Esophagus squamous epithelium (tissue), 4 donors: ENCODE measurements at regions not wholly inside any gene's neighbourhood (a gene's known extent, or its start where the extent isn't known, plus 50 kb on each side); places are given as distances from the start of the nearest gene placed in this dataset.

Experiments used
- POLR2A ChIP-seq, 4 donors: fragments of 450-650 bp; IDR thresholded peaks; one replicate each; pipeline ENCODE4 v1.6.1; 2017; ENCODE audit warnings: antibody characterized with exemption in 4 of 4, mild to moderate bottlenecking in 4 of 4, moderate library complexity in 3 of 4
- TF ChIP-seq, protein P1 (sequence below), 6 experiments: fragments of 450-650 bp in 4 of 6; fragments of 200-600 bp in 2 of 6; sonication (generic) in 2 of 6; IDR thresholded peaks; one replicate each; pipeline ENCODE4 v1.5.1; 2016 to 2019; ENCODE audit warnings: antibody characterized with exemption in 6 of 6, mild to moderate bottlenecking in 4 of 6, moderate library complexity in 4 of 6

DNA sequence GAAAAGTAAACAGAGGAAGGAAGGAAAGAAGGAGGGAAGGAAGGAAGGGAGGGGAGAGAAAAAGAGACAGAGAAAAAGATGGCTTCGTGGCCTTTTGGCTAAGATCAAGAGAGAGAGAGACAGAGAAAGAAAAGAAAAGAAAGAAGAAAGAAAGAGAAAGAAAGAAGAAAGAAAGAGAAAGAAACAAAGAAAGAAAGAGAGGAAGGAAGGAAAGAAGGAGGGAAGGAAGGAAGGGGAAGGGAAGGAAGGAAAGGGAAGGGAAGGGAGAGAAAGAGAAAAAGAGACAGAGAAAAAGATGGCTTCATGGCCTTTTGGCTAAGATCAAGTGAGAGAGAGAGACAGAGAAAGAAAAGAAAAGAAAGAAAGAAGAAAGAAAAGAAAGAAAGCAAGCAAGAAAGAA lies 91.4 kb downstream of the PRLHR start:
- no peak for TF ChIP-seq POLR2A (IDR thresholded peaks at IDR 0.05)
- TF ChIP-seq, protein P1, sequence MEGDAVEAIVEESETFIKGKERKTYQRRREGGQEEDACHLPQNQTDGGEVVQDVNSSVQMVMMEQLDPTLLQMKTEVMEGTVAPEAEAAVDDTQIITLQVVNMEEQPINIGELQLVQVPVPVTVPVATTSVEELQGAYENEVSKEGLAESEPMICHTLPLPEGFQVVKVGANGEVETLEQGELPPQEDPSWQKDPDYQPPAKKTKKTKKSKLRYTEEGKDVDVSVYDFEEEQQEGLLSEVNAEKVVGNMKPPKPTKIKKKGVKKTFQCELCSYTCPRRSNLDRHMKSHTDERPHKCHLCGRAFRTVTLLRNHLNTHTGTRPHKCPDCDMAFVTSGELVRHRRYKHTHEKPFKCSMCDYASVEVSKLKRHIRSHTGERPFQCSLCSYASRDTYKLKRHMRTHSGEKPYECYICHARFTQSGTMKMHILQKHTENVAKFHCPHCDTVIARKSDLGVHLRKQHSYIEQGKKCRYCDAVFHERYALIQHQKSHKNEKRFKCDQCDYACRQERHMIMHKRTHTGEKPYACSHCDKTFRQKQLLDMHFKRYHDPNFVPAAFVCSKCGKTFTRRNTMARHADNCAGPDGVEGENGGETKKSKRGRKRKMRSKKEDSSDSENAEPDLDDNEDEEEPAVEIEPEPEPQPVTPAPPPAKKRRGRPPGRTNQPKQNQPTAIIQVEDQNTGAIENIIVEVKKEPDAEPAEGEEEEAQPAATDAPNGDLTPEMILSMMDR (IDR thresholded peaks at IDR 0.05): no peak
